Adipocyte (in vitro differentiated cells): ENCODE measurements at regions not wholly inside any gene's neighbourhood (a gene's known extent, or its start where the extent isn't known, plus 50 kb on each side); places are given as distances from the start of the nearest gene placed in this dataset.
"Not testable (repeated sequence)": the region's sequence is repeated elsewhere in the genome, so short reads cannot be mapped to it uniquely, and the experiment has no call there.

Source experiments
- DNase-seq: peaks from one replicate; pipeline ENCODE4 v3.0.0-alpha.2; 2015; ENCODE audit warnings: low read depth
- H3K27me3 ChIP-seq: replicated peaks from 2 replicates; pipeline ENCODE4 v1.7.0; 2013; ENCODE audit warnings: mild to moderate bottlenecking, low read length, moderate library complexity; ENCODE audit not compliant: control insufficient read depth, insufficient read depth
- H3K36me3 ChIP-seq: 2 replicates; pipeline ENCODE4 v1.7.0; 2013; ENCODE audit warnings: low read length, mild to moderate bottlenecking, moderate library complexity; ENCODE audit not compliant: control insufficient read depth, insufficient read depth, severe bottlenecking
- H3K4me1 ChIP-seq: 2 replicates; pipeline ENCODE4 v1.7.0; 2013; ENCODE audit warnings: mild to moderate bottlenecking, low read length, moderate library complexity; ENCODE audit not compliant: control insufficient read depth, insufficient read depth
- H3K4me3 ChIP-seq: 2 replicates; pipeline ENCODE4 v1.7.0; 2013; ENCODE audit warnings: mild to moderate bottlenecking, low read length, moderate library complexity
- H3K9ac ChIP-seq: 2 replicates; pipeline ENCODE4 v1.7.0; 2013; ENCODE audit warnings: mild to moderate bottlenecking, low read length, moderate library complexity
- H3K9me3 ChIP-seq: 2 replicates; pipeline ENCODE4 v1.7.0; 2013; ENCODE audit warnings: mild to moderate bottlenecking, low read length, moderate library complexity; ENCODE audit not compliant: control insufficient read depth

DNA sequence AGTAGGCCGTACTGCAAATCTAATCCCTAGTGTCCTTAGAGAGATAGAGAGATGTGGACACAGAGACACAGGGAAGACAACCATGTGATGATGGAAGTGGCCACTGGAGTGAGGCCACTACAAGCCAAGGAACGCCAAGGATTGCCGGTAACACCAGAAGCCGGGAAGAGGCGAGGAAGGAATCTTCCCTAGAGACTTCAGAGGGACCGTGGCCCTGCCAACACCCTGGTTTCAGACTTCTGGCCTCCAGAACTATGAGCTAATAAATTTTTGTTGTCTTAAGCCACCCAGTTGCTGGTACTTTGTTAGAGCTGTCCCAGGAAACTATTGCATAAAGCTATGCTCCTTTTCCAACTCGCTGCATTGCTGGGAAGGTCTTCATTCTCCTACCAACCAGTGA is 70.3 kb upstream of the ZDHHC15 start:
- DNase-seq, H3K4me3 ChIP-seq, H3K4me1 ChIP-seq, H3K9me3 ChIP-seq, H3K36me3 ChIP-seq, H3K9ac ChIP-seq, H3K27me3 ChIP-seq: not testable (repeated sequence)

DNA sequence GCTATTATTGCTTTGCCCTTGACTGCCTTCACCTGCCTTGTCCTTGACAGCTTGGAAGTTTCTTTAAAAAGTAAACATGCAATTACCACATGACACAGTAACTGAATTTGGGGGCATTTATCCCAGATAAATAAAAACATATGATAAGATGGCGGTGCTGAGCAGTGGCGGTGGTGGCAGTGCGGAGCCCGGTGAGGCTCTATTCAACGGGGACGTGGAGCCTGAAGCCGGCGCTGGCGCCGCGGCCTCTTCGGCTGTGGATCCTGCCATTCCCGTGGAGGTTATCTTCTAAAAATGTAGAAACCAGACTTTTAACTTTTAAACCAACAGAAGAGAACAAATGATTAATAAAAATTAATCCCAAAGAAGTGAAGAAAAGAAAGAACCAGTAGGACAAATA is 59.7 kb upstream of the ZDHHC15 start:
- no peaks in the 10 kb centered on the region for H3K36me3 ChIP-seq
- no peaks in the 10 kb centered on the region for H3K4me1 ChIP-seq
- DNase-seq: no peak
- H3K4me3 ChIP-seq: no peak overlapping the region
- peaks cover 15% of the 10 kb centered on the region for H3K9me3 ChIP-seq
- no peak overlapping the region for H3K9ac ChIP-seq
- H3K27me3 ChIP-seq: peaks cover 3% of the 10 kb centered on the region
